HG03060 (cell line): ENCODE measurements at regions not wholly inside any gene's neighbourhood (a gene's known extent, or its start where the extent isn't known, plus 50 kb on each side); places are given as distances from the start of the nearest gene placed in this dataset.
"Not testable (repeated sequence)": the region's sequence is repeated elsewhere in the genome, so short reads cannot be mapped to it uniquely, and the experiment has no call there.

Experiments used
- ATAC-seq: cut with Tn5 transposase; IDR thresholded peaks from one replicate; pipeline ENCODE4 v1.9.1; 2021; ENCODE audit warnings: low read depth, moderate number of reproducible peaks; ENCODE audit not compliant: unreplicated experiment

GRCh38 chr12:105679982-105680381 lies 349.5 kb downstream of the C12orf75 start:
- ATAC-seq, result no peak

- ATAC-seq, result no peak
Measured at GRCh38 chr12:105681341-105681740, 350.9 kb downstream of the C12orf75 start.

- ATAC-seq, result not testable (repeated sequence)
Measured at GRCh38 chr12:105682821-105683220, 352.3 kb downstream of the C12orf75 start.

- not testable (repeated sequence) for ATAC-seq
Measured at GRCh38 chr12:105683836-105684235, 353.3 kb downstream of the C12orf75 start.

- ATAC-seq, result no peak
Measured at GRCh38 chr12:105698075-105698474, 367.6 kb downstream of the C12orf75 start.

- no peak for ATAC-seq
Measured at GRCh38 chr12:105699209-105699608, 368.7 kb downstream of the C12orf75 start.

- ATAC-seq, result no peak
Measured at GRCh38 chr12:105704787-105705186, 374.3 kb downstream of the C12orf75 start.

- no peak for ATAC-seq
Measured at GRCh38 chr12:105705235-105705634, 374.7 kb downstream of the C12orf75 start.

- ATAC-seq, result no peak
Measured at GRCh38 chr12:105705765-105706164, 375.3 kb downstream of the C12orf75 start.

GRCh38 chr12:105706321-105706972 lies 376.0 kb downstream of the C12orf75 start:
- no peak for ATAC-seq

GRCh38 chr12:105706973-105707334 lies 376.5 kb downstream of the C12orf75 start:
- ATAC-seq, result no peak

- no peak for ATAC-seq
Measured at GRCh38 chr12:105713606-105714305, 383.3 kb downstream of the C12orf75 start.

GRCh38 chr12:105716621-105717020 lies 386.1 kb downstream of the C12orf75 start:
- no peak for ATAC-seq

- ATAC-seq, result peak; percentile 56
Measured at GRCh38 chr12:105721051-105721825, 390.7 kb downstream of the C12orf75 start.

GRCh38 chr12:105721891-105722290 lies 391.4 kb downstream of the C12orf75 start:
- peak; percentile 28 for ATAC-seq

GRCh38 chr12:105723066-105723465 lies 392.6 kb downstream of the C12orf75 start:
- no peak for ATAC-seq

- ATAC-seq, result no peak
Measured at GRCh38 chr12:105723494-105723893, 393.0 kb downstream of the C12orf75 start.

GRCh38 chr12:105724641-105725040 lies 394.1 kb downstream of the C12orf75 start:
- no peak for ATAC-seq

GRCh38 chr12:105725054-105725453 lies 394.6 kb downstream of the C12orf75 start:
- no peak for ATAC-seq

- no peak for ATAC-seq
Measured at GRCh38 chr12:105729181-105729771, 398.8 kb downstream of the C12orf75 start.

- ATAC-seq, result no peak
Measured at GRCh38 chr12:105729926-105730325, 399.4 kb downstream of the C12orf75 start.
